GM23248 (cell line): ENCODE measurements at regions not wholly inside any gene's neighbourhood (a gene's known extent, or its start where the extent isn't known, plus 50 kb on each side); places are given as distances from the start of the nearest gene placed in this dataset.

Source experiments
- EZH2 ChIP-seq: fragments of 200-600 bp; sonication (generic); IDR thresholded peaks from 2 replicates; pipeline ENCODE4 v1.6.1; 2018; ENCODE audit warnings: antibody characterized with exemption, mild to moderate bottlenecking; ENCODE audit not compliant: insufficient read depth, poor library complexity, severe bottlenecking
- EZH2phosphoT487 ChIP-seq: fragments of 200-600 bp; sonication (generic); IDR thresholded peaks from 2 replicates; pipeline ENCODE4 v1.6.1; 2018; ENCODE audit warnings: antibody characterized with exemption, moderate library complexity, mild to moderate bottlenecking, low read depth; ENCODE audit not compliant: insufficient read depth

DNA sequence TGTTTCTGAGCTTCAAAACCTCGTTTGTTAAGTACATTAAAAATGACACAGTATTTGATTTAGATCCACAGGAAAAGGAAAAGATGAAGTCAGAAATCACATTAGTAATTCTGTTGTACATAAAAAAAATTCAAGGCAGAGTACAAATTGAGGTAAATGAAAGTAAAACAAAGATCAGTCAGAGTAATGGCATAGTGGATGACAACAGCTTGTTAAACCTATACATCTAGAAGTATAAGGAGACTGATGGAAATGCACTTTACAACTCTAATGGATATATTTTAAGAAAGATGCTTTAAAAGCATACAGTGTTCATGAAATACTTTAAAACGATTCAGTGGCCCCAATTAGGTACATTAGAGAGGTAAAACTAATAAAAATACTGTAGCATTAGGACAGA lies 631.3 kb upstream of the SEMA6A start:
- TF ChIP-seq EZH2 (no peak), EZH2phosphoT487 (no peak)
